ENCODE measurements at regions not wholly inside any gene's neighbourhood (a gene's known extent, or its start where the extent isn't known, plus 50 kb on each side); places are given as distances from the start of the nearest gene placed in this dataset.

DNA sequence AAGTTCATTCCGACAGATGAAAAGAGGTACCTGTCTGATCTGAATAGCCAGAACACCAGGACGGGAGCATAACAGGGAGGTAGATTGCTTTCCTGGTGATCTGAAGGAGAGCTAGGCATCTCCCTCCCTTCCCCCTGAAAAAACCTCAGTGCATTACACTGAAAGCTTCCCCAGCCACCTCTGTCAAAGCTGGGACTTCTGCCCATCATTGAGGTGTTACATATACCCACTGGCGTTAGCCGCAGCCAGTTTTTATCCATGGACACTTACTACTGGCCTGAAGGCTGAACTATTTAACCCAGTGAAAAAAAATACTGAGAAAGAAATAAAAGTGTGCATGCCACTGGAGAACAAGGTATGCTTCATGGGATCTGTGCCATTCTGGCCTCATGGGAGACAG, 568.3 kb upstream of the ADAMTS5 start:
- TF ChIP-seq, protein P1, sequence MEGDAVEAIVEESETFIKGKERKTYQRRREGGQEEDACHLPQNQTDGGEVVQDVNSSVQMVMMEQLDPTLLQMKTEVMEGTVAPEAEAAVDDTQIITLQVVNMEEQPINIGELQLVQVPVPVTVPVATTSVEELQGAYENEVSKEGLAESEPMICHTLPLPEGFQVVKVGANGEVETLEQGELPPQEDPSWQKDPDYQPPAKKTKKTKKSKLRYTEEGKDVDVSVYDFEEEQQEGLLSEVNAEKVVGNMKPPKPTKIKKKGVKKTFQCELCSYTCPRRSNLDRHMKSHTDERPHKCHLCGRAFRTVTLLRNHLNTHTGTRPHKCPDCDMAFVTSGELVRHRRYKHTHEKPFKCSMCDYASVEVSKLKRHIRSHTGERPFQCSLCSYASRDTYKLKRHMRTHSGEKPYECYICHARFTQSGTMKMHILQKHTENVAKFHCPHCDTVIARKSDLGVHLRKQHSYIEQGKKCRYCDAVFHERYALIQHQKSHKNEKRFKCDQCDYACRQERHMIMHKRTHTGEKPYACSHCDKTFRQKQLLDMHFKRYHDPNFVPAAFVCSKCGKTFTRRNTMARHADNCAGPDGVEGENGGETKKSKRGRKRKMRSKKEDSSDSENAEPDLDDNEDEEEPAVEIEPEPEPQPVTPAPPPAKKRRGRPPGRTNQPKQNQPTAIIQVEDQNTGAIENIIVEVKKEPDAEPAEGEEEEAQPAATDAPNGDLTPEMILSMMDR (conservative IDR thresholded peaks at IDR 0.05; ENCODE audit: low read length), result no peak
- TF ChIP-seq EZH2phosphoT487 (IDR thresholded peaks at IDR 0.05; ENCODE audit: borderline replicate concordance), result no peak

All from Loucy (cell line).